Suppressor macrophage (primary cell): ENCODE measurements at regions not wholly inside any gene's neighbourhood (a gene's known extent, or its start where the extent isn't known, plus 50 kb on each side); places are given as distances from the start of the nearest gene placed in this dataset.
"Not testable (repeated sequence)": the region's sequence is repeated elsewhere in the genome, so short reads cannot be mapped to it uniquely, and the experiment has no call there.

Experiments used
- DNase-seq, 4 experiments: peaks; one replicate each; pipeline ENCODE4 v3.0.0-alpha.2; 2020 to 2022

GRCh38 chr2:111542120-111542774 is 341.7 kb downstream of the ANAPC1 start:
- not testable (repeated sequence) for DNase-seq

- DNase-seq, result not testable (repeated sequence)
Measured at GRCh38 chr2:111544006-111544405, 340.0 kb downstream of the ANAPC1 start.

GRCh38 chr2:111545723-111546431 is 338.1 kb downstream of the ANAPC1 start:
- DNase-seq, result not testable (repeated sequence)

- DNase-seq, result not testable (repeated sequence)
Measured at GRCh38 chr2:111546578-111546977, 337.4 kb downstream of the ANAPC1 start.

- DNase-seq, result not testable (repeated sequence)
Measured at GRCh38 chr2:111549174-111549573, 334.8 kb downstream of the ANAPC1 start.

- DNase-seq, result not testable (repeated sequence)
Measured at GRCh38 chr2:111551428-111551827, 332.6 kb downstream of the ANAPC1 start.

GRCh38 chr2:111552625-111553024 is 331.4 kb downstream of the ANAPC1 start:
- not testable (repeated sequence) for DNase-seq

- not testable (repeated sequence) for DNase-seq
Measured at GRCh38 chr2:111559301-111559700, 324.7 kb downstream of the ANAPC1 start.

- not testable (repeated sequence) for DNase-seq
Measured at GRCh38 chr2:111559814-111560213, 324.2 kb downstream of the ANAPC1 start.

GRCh38 chr2:111566068-111566467 is 317.9 kb downstream of the ANAPC1 start:
- DNase-seq, result not testable (repeated sequence)

- DNase-seq, result not testable (repeated sequence)
Measured at GRCh38 chr2:111567233-111567632, 316.8 kb downstream of the ANAPC1 start.

GRCh38 chr2:111569356-111570199 is 314.4 kb downstream of the ANAPC1 start:
- peak; percentile 6 to 42 (median 24) for DNase-seq

GRCh38 chr2:111570300-111571114 is 313.5 kb downstream of the ANAPC1 start:
- peak in 2 of 4 experiments; percentile 2 to 8 for DNase-seq

GRCh38 chr2:111574803-111575202 is 309.2 kb downstream of the ANAPC1 start:
- DNase-seq, result not testable (repeated sequence)

- DNase-seq, result not testable (repeated sequence)
Measured at GRCh38 chr2:111577154-111577885, 306.7 kb downstream of the ANAPC1 start.

GRCh38 chr2:111579500-111580134 is 304.4 kb downstream of the ANAPC1 start:
- not testable (repeated sequence) for DNase-seq

- DNase-seq, result not testable (repeated sequence)
Measured at GRCh38 chr2:111580616-111581015, 303.4 kb downstream of the ANAPC1 start.

GRCh38 chr2:111582090-111582489 is 301.9 kb downstream of the ANAPC1 start:
- DNase-seq, result not testable (repeated sequence)

GRCh38 chr2:111583480-111583879 is 300.5 kb downstream of the ANAPC1 start:
- DNase-seq, result not testable (repeated sequence)

- DNase-seq, result not testable (repeated sequence)
Measured at GRCh38 chr2:111584540-111584939, 299.5 kb downstream of the ANAPC1 start.

GRCh38 chr2:111584950-111585349 is 299.0 kb downstream of the ANAPC1 start:
- DNase-seq, result not testable (repeated sequence)
